Erythroblast (primary cell): ENCODE measurements at regions not wholly inside any gene's neighbourhood (a gene's known extent, or its start where the extent isn't known, plus 50 kb on each side); places are given as distances from the start of the nearest gene placed in this dataset.
"Not testable (repeated sequence)": the region's sequence is repeated elsewhere in the genome, so short reads cannot be mapped to it uniquely, and the experiment has no call there.

ENCODE experiments used
- GATA1 ChIP-seq: IDR thresholded peaks from 2 replicates; pipeline ENCODE4 v1.6.1; 2011; ENCODE audit warnings: low read depth, mild to moderate bottlenecking, control low read depth, low read length, moderate library complexity
- POLR2A ChIP-seq: IDR thresholded peaks from 2 replicates; pipeline ENCODE4 v1.6.1; 2011; ENCODE audit warnings: mild to moderate bottlenecking, low read length

DNA sequence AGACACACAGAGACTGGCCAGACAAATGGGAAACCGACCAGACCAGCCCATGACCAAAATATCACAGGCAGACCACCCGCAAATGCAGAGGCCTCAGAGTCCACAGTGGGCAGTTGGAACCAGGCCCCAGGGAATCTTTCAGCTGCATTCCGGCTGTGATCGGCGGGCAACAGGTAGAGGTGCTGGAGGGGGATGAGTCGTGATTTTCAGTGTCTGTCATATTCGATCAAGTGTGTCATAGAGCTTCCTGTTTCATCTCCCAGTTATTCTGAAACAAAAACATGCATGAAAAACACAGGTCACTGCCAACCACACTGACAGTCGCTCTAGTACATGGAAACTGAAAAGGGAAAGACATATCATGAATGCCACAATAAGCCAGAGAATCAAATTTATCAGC is 308.6 kb downstream of the BCL2L11 start:
- TF ChIP-seq POLR2A, GATA1: not testable (repeated sequence)
